Right cardiac atrium (tissue), 5 donors: ENCODE measurements at regions not wholly inside any gene's neighbourhood (a gene's known extent, or its start where the extent isn't known, plus 50 kb on each side); places are given as distances from the start of the nearest gene placed in this dataset.

Source experiments
- ATAC-seq, 2 donors: fragments of 200-7000 bp; cut with Tn5 transposase; one replicate each; pipeline versions ENCODE4 v1.8.0 to v1.9.1; 2020; ENCODE audit warnings: moderate library complexity in 2 of 2, mild to moderate bottlenecking in 1 of 2
- DNase-seq, 3 donors: peaks; one replicate each; pipeline ENCODE4 v3.0.0-alpha.2; 2020
- H3K27ac ChIP-seq: one replicate; pipeline ENCODE4 v1.5.1; 2013; ENCODE audit warnings: mild to moderate bottlenecking, low read length, control low read depth, moderate library complexity
- H3K27me3 ChIP-seq: one replicate; pipeline ENCODE4 v1.6.1; 2013; ENCODE audit not compliant: control insufficient read depth, insufficient read depth
- H3K4me1 ChIP-seq: one replicate; pipeline ENCODE4 v1.6.1; 2013; ENCODE audit warnings: low read length; ENCODE audit not compliant: control insufficient read depth, insufficient read depth
- H3K4me3 ChIP-seq: one replicate; pipeline ENCODE4 v1.5.1; 2013; ENCODE audit warnings: low read length, control low read depth
- H3K9me3 ChIP-seq: one replicate; pipeline ENCODE4 v1.6.1; 2013; ENCODE audit warnings: low read length; ENCODE audit not compliant: control insufficient read depth
- WGBS: extraction: QIAGEN DNeasy Blood & Tissue Kit; methylation state at CpG from one replicate; pipeline ENCODE4 v1.1.7; 2013; 5-methylcytosine and 5-hydroxymethylcytosine counted together
- intact Hi-C, 4 donors: fragments of 100-400 bp; cut with DNase I; formaldehyde crosslinking; loops; one replicate each; pipeline versions ENCODE4 v1.11.0 to v1.14.0; 2022 to 2023
- donor health status: healthy with polysubstance abuse.
- donor health status: DM: no; HTN: yes; CAD: no.
- donor health status: DM: no; HTN: no; CAD: no.
- donor health status: DM: no; HTN: yes; CAD: no; lungs with severe emphysema.
- donor health status: DM: yes; HTN: yes; CAD: no.

DNA sequence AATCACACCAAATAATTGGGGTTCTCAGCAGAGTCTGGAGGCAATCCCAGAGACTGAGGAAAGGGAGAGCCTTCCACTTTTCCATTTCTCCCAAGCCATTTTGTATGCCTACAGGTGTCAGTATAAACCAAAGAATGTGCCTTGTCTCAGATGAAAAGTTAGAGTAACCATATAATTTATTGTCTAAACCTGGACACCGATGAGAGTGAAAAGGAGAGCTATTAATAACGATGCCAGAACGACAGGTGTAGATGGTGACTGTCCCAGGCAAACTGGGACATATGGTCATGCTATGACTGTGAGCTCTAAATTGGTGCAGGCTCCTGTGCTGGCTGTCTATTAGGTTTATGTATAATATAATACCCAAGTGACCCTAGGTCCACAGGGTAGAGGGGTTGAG is 219.6 kb downstream of the ARHGAP12 start:
- DNase-seq, result no peak
- WGBS, result 59% methylated on average over 3 of the region's 3 CpGs
- peaks cover 17% of the 10 kb centered on the region for H3K4me1 ChIP-seq
- peaks cover 2% of the 10 kb centered on the region for H3K9me3 ChIP-seq
- peak overlapping the region; percentile 68 for H3K27ac ChIP-seq
- ATAC-seq, result peak in 1 of 2 donors; percentile 2
- no peak overlapping the region for H3K4me3 ChIP-seq
- intact Hi-C loops, result loop anchor here in 3 of 4 donors (5.0 to 10.0 kb wide), 2 partner anchors 43 to 96 kb away; no protein-coding TSS in a partner anchor
- H3K27me3 ChIP-seq, result no peaks in the 10 kb centered on the region

DNA sequence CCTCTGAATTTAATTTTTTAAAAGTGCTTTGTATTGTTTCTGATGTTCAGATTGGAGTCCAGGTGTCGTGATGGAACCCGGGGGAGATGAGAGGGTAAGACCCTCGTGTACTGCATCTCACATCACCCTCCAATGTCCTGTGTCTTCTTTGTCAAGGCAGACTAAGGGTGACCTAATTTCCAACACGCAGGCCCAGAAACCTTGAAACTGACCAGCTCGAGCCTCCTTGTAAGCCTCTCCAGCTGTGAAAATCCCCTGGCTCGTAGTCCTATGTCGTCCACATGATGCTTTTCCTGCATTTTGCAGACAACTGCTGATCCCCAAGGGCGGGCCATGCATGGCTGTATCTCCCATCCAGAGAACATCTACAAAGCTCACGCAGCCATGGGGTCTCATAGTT is 220.2 kb downstream of the ARHGAP12 start:
- intact Hi-C loops, result loop anchor here in 3 of 4 donors (5.0 to 10.0 kb wide), 2 partner anchors 44 to 96 kb away; no protein-coding TSS in a partner anchor
- Histone ChIP-seq H3K27ac (peak overlapping the region; percentile 68), H3K27me3 (no peaks in the 10 kb centered on the region), H3K4me3 (no peak overlapping the region), H3K4me1 (peaks cover 17% of the 10 kb centered on the region), H3K9me3 (peaks cover 2% of the 10 kb centered on the region)
- peak; percentile 28 to 34 for ATAC-seq
- peak in 1 of 3 donors; percentile 53 for DNase-seq
- 39% methylated on average over 9 of the region's 9 CpGs for WGBS

DNA sequence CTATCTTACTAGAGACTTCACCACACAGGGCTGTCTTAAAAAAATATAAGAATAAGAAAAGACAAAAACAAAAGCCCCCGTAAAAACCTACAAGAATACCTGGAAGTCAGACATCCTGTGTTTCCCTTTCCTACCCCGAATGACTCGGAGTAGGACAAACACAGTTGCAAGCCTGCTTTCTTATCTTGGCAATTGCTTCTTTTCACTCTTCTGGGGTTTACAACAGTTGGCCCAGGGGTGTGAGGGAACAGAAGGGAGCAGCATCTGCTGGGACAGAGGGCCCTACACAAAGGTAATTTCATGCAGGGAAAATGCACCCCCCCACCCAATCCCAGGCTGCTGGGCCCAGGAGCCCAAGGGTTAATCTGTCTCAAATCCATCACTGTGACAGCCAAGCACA is 220.6 kb downstream of the ARHGAP12 start:
- Histone ChIP-seq H3K4me3 (no peak overlapping the region), H3K27ac (peak overlapping the region; percentile 94), H3K4me1 (peaks cover 17% of the 10 kb centered on the region), H3K9me3 (peaks cover 2% of the 10 kb centered on the region), H3K27me3 (no peaks in the 10 kb centered on the region)
- ATAC-seq, result peak; percentile 47 to 74
- intact Hi-C loops, result loop anchor here in 3 of 4 donors (5.0 to 10.0 kb wide), 2 partner anchors 44 to 97 kb away; no protein-coding TSS in a partner anchor
- 18% methylated on average over 3 of the region's 3 CpGs for WGBS
- no peak for DNase-seq

DNA sequence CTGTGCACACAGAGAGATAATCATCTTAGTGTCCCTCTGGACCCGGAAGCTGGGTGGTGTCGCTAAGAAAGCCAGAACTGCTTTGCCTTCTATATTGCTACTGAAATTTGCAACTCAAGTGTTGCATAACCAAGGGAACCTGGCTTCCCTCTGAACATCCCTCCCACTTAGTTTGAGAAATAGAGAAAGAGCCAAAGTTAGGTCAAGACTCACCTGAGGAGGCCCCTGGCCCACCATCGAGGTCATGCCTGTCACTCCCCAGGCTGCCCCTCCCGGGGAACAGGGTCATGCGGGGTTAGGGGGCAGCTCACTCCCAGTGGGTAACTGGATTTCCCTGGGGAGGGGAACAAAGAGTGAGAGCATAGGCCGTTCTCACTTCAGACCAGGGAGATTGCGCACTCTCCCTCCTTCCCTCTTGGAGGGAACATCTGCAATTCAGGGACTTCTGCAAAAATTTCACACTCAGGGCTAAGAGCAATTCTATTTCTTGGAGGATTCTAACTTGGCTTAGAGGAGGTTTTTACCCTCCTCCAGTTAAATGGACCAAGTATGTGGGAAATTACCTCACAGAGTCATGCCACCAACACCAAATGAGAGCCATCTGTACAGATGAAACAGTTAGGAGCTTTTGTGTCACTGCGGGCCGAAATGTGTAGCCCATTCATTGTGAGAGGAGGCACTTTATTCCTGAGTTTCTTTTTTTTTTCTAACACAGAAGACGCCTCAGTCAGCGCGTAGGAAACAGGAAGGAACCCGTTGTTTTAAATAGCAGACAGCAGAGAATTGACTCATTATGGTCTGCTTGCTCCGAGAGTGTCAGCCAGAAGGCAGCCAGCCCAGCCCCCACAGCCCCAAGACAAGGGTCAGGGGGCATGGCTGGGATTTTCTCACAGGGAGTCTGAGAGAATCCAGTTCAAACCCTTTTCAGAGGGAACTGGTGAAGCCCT is 221.3 kb downstream of the ARHGAP12 start:
- intact Hi-C loops, result loop anchor here in 3 of 4 donors (5.0 to 10.0 kb wide), 2 partner anchors 45 to 97 kb away; no protein-coding TSS in a partner anchor
- H3K27ac ChIP-seq, result peak overlapping the region; percentile 94
- H3K4me1 ChIP-seq, result peaks cover 17% of the 10 kb centered on the region
- peak; percentile 83 to 91 (median 89) for DNase-seq
- peaks cover 2% of the 10 kb centered on the region for H3K9me3 ChIP-seq
- peak; percentile 85 to 95 for ATAC-seq
- H3K27me3 ChIP-seq, result no peaks in the 10 kb centered on the region
- H3K4me3 ChIP-seq, result no peak overlapping the region
- 20% methylated on average over 14 of the region's 14 CpGs for WGBS

DNA sequence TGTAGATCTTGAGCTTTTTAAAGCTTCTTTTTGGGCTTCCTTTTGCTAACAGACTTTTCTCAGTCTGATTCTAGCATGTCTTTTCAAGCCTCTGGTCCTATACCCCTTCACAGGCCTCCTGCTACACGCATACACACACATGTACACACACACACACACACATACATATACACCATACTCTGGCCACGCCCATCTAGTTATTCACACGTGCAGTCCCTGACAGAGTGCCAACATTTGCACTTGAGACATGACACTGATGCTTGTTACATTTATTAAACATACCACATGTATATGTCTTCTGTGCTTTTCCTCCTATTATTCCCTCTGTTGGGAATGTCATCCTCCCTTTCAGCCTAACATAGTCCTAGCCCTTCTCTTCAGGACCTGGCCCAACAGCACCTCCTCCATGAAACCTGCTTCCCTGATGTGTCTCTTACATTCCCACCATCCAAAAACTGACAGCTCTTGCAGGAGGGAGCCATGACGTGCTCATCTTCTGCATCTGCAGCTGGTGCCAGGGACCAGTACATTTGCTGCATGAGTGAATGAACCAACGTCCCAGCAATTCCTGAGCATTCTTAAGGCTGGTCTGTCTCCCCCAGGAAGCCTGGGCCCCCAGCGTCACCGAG is 222.1 kb downstream of the ARHGAP12 start:
- 45% methylated on average over 7 of the region's 7 CpGs for WGBS
- Histone ChIP-seq H3K27ac (peak overlapping the region; percentile 94), H3K27me3 (no peaks in the 10 kb centered on the region), H3K4me1 (peaks cover 19% of the 10 kb centered on the region), H3K4me3 (no peak overlapping the region), H3K9me3 (no peaks in the 10 kb centered on the region)
- ATAC-seq (no peak), DNase-seq (peak in 1 of 3 donors; percentile 77)
- intact Hi-C loops, result loop anchor here in 3 of 4 donors (5.0 to 10.0 kb wide), 2 partner anchors 46 to 98 kb away; no protein-coding TSS in a partner anchor

DNA sequence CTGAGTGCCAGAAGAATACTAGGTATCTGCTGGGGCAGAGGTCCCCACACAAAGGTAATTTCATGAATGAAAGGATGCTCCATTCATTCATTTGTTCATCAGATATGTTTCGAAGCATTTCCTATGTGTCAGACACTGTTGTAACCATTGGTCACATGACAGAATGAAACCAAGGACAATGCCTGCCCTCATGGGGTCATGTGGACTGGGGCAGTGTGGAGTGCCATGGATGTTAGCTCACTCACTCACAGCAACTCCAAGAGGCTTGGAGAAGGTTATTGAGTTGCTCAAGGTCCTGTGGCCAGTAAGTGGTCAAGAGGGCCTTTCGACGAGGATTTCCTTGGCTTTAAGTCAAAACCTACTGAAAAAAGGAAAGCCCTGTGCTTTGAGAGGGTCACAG is 223.5 kb downstream of the ARHGAP12 start:
- H3K4me1 ChIP-seq, result peaks cover 25% of the 10 kb centered on the region

DNA sequence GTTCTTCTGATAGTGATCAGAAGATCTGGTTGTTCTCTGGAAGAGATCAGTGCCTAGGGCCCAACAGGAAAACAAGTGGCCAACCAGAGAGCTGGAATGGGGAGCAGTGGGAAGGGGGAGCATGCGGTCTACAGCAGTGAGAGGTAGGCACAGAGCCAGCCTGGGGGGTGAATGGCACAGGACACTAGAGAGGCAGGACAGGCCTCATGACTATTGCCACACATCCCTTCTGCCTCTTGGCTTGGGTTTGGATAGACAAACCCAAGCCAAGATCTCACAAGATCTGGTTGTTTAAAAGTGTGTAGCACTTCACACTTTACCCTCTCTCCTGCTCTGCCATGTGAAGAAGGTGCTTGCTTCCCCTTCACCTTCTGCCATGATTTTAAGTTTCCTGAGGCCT is 224.4 kb downstream of the ARHGAP12 start:
- 89% methylated on average over 1 of the region's 1 CpG for WGBS
- peaks cover 31% of the 10 kb centered on the region for H3K4me1 ChIP-seq
- H3K27ac ChIP-seq, result no peak overlapping the region
- intact Hi-C loops, result loop anchor here in 2 of 4 donors (10.0 kb wide), 1 partner anchor 101 kb away; no protein-coding TSS in a partner anchor
- H3K4me3 ChIP-seq, result no peak overlapping the region
- peak in 1 of 3 donors; percentile 62 for DNase-seq
- H3K9me3 ChIP-seq, result no peaks in the 10 kb centered on the region
- H3K27me3 ChIP-seq, result no peaks in the 10 kb centered on the region
- ATAC-seq, result no peak

More for the DNA sequence above, 223.5 kb downstream of the ARHGAP12 start:
- intact Hi-C loops, result loop anchor here in 3 of 4 donors (5.0 to 10.0 kb wide), 2 partner anchors 47 to 100 kb away; no protein-coding TSS in a partner anchor
- H3K27me3 ChIP-seq, result no peaks in the 10 kb centered on the region
- no peak overlapping the region for H3K4me3 ChIP-seq
- WGBS, result 76% methylated on average over 3 of the region's 3 CpGs
- DNase-seq (no peak), ATAC-seq (no peak)
- H3K9me3 ChIP-seq, result no peaks in the 10 kb centered on the region
- no peak overlapping the region for H3K27ac ChIP-seq

DNA sequence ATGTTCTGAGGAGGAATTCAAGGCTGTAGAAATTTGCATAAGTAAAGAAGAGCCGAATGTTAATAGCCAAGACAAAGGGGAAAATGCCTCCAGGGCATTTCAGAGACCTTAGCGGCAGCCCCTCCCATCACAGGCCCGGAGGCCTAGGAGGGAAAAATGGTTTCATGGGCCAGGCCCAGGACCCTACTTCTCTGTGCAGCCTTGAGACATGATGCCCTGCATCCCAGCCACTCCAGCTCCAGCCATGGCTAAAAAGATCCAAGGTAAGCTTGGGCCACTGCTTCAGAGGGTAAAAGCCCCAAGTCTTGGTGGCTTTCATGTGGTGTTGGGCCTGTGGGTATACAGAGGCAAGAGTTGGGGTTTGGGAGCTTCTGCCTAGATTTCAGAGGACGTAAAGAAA is 225.7 kb downstream of the ARHGAP12 start:
- peaks cover 28% of the 10 kb centered on the region for H3K4me1 ChIP-seq
- ATAC-seq (no peak), DNase-seq (no peak)
- no peak overlapping the region for H3K27ac ChIP-seq
- H3K27me3 ChIP-seq, result no peaks in the 10 kb centered on the region
- no peak overlapping the region for H3K4me3 ChIP-seq
- WGBS, result 93% methylated on average over 4 of the region's 4 CpGs
- H3K9me3 ChIP-seq, result no peaks in the 10 kb centered on the region
- intact Hi-C loops, result loop anchor here in 2 of 4 donors (10.0 kb wide), 1 partner anchor 102 kb away; no protein-coding TSS in a partner anchor

DNA sequence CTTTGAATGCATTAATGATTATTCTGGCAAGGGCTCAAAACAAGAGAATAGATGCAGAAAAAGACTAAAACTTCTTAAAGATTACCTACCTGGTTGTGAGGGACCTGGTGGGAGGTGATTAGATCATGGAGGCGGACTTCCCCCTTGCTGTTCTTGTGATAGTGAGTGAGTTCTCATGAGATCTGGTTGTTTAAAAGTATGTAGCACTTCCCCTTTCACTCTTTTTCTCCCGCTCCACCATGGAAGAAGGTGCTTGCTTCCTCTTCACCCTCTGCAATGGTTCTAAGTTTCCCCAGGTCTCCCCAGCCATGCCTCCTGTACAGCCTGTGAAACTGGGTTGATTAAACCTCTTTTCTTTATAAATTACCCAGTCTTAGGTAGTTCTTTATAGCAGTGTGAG is 226.6 kb downstream of the ARHGAP12 start:
- no peaks in the 10 kb centered on the region for H3K9me3 ChIP-seq
- peaks cover 26% of the 10 kb centered on the region for H3K4me1 ChIP-seq
- intact Hi-C loops, result loop anchor here in 2 of 4 donors (10.0 kb wide), 1 partner anchor 103 kb away; no protein-coding TSS in a partner anchor
- H3K27ac ChIP-seq, result peak overlapping the region; percentile 93
- H3K4me3 ChIP-seq, result no peak overlapping the region
- no peak for DNase-seq
- ATAC-seq, result no peak
- no peaks in the 10 kb centered on the region for H3K27me3 ChIP-seq
- 82% methylated on average over 2 of the region's 2 CpGs for WGBS

DNA sequence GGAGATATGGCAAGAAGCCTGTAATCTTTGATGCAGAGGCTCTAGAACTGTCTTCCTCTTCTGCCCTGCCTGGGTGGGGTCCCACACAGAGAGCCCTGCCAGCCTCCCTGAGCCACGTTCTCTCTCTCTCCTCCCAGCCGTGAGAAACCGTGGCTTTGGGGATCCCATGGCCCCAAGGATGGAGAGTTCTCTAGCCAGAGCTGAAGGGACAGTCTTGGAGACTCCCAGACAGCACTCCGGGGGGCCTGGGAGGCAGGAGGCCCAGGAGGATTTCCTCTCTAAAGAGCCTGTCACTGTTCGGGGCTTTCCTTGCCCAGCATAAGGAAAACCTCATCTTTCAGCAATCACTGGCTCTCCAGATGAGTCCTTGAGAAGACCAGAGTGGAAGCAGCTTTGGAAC is 227.1 kb downstream of the ARHGAP12 start:
- H3K27me3 ChIP-seq, result no peaks in the 10 kb centered on the region
- peak; percentile 39 to 69 (median 59) for DNase-seq
- peaks cover 22% of the 10 kb centered on the region for H3K4me1 ChIP-seq
- intact Hi-C loops, result loop anchor here in 2 of 4 donors (10.0 kb wide), 1 partner anchor 103 kb away; no protein-coding TSS in a partner anchor
- no peak for ATAC-seq
- H3K9me3 ChIP-seq, result no peaks in the 10 kb centered on the region
- no peak overlapping the region for H3K4me3 ChIP-seq
- peak overlapping the region; percentile 93 for H3K27ac ChIP-seq
- WGBS, result 30% methylated on average over 5 of the region's 5 CpGs
